ENCODE measurements at regions not wholly inside any gene's neighbourhood (a gene's known extent, or its start where the extent isn't known, plus 50 kb on each side); places are given as distances from the start of the nearest gene placed in this dataset.

DNA sequence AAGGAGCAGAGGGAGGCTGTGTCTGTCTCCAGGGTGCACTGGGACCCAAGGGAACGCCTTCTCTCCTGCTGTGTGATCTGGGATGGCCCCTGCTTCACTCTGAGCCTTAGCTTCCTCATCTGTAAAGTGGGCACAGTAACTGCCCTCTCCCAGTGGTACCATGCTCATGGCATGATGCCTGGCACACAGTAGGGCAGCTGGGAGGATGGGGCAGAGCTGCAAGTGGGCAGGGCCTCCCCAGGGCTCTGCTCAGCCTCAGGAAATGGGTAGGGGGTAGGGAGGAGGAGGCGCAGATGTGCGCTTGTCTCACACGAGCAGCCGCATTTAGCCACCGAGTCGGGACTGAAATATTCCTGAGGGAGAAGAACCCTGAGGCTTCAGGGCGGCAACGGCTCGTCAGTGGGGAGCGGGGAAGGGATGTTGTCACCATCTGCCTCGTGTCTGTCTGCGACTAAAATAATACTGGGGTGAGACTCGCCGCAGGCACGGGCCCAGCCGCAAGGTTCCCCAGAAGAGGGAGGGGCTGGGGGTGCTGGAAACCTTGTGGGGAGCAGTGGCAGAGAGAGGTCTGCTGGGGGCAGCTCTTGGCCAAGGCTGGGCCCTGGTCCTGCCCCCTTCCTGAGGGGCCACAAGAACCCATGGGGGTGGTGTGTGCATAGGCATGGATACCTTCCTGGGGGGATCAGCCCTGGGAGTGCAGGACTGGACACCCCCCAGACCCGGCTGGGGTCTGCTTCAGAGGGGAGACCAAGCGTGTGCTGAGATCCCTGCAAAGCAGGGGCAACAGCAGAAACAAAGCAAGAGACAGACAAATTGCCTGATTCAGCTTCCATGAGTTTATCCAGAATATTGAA is 55.2 kb upstream of the PSD2 start:
- CTCF ChIA-PET: interaction anchor here (0.8 to 3.5 kb wide), 14 partner anchors 9 to 108 kb away, joined by 3 to 19 read pairs (median 5); no protein-coding TSS in a partner anchor
- H2AFZ ChIP-seq (ENCODE audit: control insufficient read depth, low read depth, low read length): no peak overlapping the region
- BruUV-seq (replicated peaks): no TSS peak
- ATAC-seq (peak; percentile 40), DNase-seq (ENCODE audit: low read depth, low spot score) (no peak), FAIRE-seq (no peak)
- H4K20me1 ChIP-seq (ENCODE audit: control insufficient read depth, insufficient read depth): no peaks in the 10 kb centered on the region
- 20% methylated on average over 19 of the region's 19 CpGs for WGBS (ENCODE audit: insufficient coverage, insufficient replicate concordance, low lambda C conversion rate, missing lambda C conversion rate)
- no peaks in the 10 kb centered on the region for H3K36me3 ChIP-seq (ENCODE audit: control insufficient read depth in 2 of 2, insufficient read depth in 2 of 2, low read length in 1 of 2)
- in situ Hi-C loops (cut with MboI) (no loop called here), intact Hi-C loops (cut with micrococcal nuclease; ENCODE audit: unreplicated experiment) (no loop called here)
- H3K79me2 ChIP-seq (ENCODE audit: control insufficient read depth, insufficient read depth, low read length): no peaks in the 10 kb centered on the region
- no peak overlapping the region for H3K27ac ChIP-seq (ENCODE audit: control insufficient read depth, insufficient read depth)
- no peak overlapping the region for H3K4me3 ChIP-seq
- no peak overlapping the region for H3K9ac ChIP-seq (ENCODE audit: control insufficient read depth, insufficient read depth, low read length)
- no peaks in the 10 kb centered on the region for H3K9me3 ChIP-seq (replicated peaks; ENCODE audit: control insufficient read depth, insufficient read depth, low read length)
- H3K27me3 ChIP-seq (replicated peaks in 1 of 2; ENCODE audit: control insufficient read depth in 2 of 2, insufficient read depth in 2 of 2, low read length in 1 of 2): no peaks in the 10 kb centered on the region
- SMC1A ChIA-PET (ENCODE audit: uncharacterized antibody, unreplicated experiment): interaction anchor here (0.7 to 3.5 kb wide), 10 partner anchors 10 to 229 kb away, joined by 3 to 11 read pairs (median 4); no protein-coding TSS in a partner anchor
- RAD21 ChIA-PET (ENCODE audit: unreplicated experiment): interaction anchor here (0.7 to 3.2 kb wide), 8 partner anchors 9 to 104 kb away, joined by 3 to 16 read pairs (median 3); no protein-coding TSS in a partner anchor
- POLR2A ChIA-PET: interaction anchor here (0.6 to 2.1 kb wide), 6 partner anchors 9 to 103 kb away, joined by 3 to 15 read pairs (median 3); no protein-coding TSS in a partner anchor
- H3K4me1 ChIP-seq (ENCODE audit: control insufficient read depth, insufficient read depth, low read length): peaks cover 25% of the 10 kb centered on the region
- peak overlapping the region; percentile 46 for H3K4me2 ChIP-seq (ENCODE audit: control insufficient read depth, insufficient read depth)
- TF ChIP-seq RBBP5 (conservative IDR thresholded peaks at IDR 0.05) (no peak), HCFC1 (IDR thresholded peaks at IDR 0.05; ENCODE audit: low read length) (no peak), ZSCAN29 (IDR thresholded peaks at IDR 0.05) (no peak), SUPT20H (IDR thresholded peaks at IDR 0.05; ENCODE audit: borderline replicate concordance, control insufficient read depth, low read depth, low read length) (no peak), MEF2B (IDR thresholded peaks at IDR 0.05; ENCODE audit: partially characterized antibody, poor library complexity, severe bottlenecking) (no peak), BMI1 (IDR thresholded peaks at IDR 0.05; ENCODE audit: borderline replicate concordance) (no peak), SMAD1 (IDR thresholded peaks at IDR 0.05; ENCODE audit: low read depth, partially characterized antibody) (no peak), ATF7 (IDR thresholded peaks at IDR 0.05; ENCODE audit: low read depth) (peak; percentile 78), E2F4 (IDR thresholded peaks at IDR 0.05; ENCODE audit: low read depth, low read length) (no peak), DPF2 (IDR thresholded peaks at IDR 0.05) (peak; percentile 98), IKZF2 (IDR thresholded peaks at IDR 0.05) (peak; percentile 63 to 66; a peak in 2 of 4 replicates), ASH2L (IDR thresholded peaks at IDR 0.05; ENCODE audit: borderline replicate concordance, low read depth) (no peak), CHD2 (IDR thresholded peaks at IDR 0.05; ENCODE audit: borderline replicate concordance, low read depth, low read length) (0 out of 2 replicates have a peak, but pooled peaks have one; percentile 58), GATAD2B (conservative IDR thresholded peaks at IDR 0.05; ENCODE audit: low read depth) (peak; percentile 34; the same call in 1 of the 2 replicates), NRF1 (conservative IDR thresholded peaks at IDR 0.05; ENCODE audit: low read depth, low read length) (no peak)
- TF ChIP-seq, protein P1, sequence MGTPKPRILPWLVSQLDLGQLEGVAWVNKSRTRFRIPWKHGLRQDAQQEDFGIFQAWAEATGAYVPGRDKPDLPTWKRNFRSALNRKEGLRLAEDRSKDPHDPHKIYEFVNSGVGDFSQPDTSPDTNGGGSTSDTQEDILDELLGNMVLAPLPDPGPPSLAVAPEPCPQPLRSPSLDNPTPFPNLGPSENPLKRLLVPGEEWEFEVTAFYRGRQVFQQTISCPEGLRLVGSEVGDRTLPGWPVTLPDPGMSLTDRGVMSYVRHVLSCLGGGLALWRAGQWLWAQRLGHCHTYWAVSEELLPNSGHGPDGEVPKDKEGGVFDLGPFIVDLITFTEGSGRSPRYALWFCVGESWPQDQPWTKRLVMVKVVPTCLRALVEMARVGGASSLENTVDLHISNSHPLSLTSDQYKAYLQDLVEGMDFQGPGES (IDR thresholded peaks at IDR 0.05): no peak
- TF ChIP-seq, protein P2, sequence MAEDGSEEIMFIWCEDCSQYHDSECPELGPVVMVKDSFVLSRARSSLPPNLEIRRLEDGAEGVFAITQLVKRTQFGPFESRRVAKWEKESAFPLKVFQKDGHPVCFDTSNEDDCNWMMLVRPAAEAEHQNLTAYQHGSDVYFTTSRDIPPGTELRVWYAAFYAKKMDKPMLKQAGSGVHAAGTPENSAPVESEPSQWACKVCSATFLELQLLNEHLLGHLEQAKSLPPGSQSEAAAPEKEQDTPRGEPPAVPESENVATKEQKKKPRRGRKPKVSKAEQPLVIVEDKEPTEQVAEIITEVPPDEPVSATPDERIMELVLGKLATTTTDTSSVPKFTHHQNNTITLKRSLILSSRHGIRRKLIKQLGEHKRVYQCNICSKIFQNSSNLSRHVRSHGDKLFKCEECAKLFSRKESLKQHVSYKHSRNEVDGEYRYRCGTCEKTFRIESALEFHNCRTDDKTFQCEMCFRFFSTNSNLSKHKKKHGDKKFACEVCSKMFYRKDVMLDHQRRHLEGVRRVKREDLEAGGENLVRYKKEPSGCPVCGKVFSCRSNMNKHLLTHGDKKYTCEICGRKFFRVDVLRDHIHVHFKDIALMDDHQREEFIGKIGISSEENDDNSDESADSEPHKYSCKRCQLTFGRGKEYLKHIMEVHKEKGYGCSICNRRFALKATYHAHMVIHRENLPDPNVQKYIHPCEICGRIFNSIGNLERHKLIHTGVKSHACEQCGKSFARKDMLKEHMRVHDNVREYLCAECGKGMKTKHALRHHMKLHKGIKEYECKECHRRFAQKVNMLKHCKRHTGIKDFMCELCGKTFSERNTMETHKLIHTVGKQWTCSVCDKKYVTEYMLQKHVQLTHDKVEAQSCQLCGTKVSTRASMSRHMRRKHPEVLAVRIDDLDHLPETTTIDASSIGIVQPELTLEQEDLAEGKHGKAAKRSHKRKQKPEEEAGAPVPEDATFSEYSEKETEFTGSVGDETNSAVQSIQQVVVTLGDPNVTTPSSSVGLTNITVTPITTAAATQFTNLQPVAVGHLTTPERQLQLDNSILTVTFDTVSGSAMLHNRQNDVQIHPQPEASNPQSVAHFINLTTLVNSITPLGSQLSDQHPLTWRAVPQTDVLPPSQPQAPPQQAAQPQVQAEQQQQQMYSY (CRISPR knock-in tag; IDR thresholded peaks at IDR 0.05): no peak

Measured in GM12878 (cell line).